Dermis blood vessel endothelial cell (primary cell): ENCODE measurements at regions not wholly inside any gene's neighbourhood (a gene's known extent, or its start where the extent isn't known, plus 50 kb on each side); places are given as distances from the start of the nearest gene placed in this dataset.
"Not testable (repeated sequence)": the region's sequence is repeated elsewhere in the genome, so short reads cannot be mapped to it uniquely, and the experiment has no call there.

Experiments used
- DNase-seq: peaks from one replicate; pipeline ENCODE4 v3.0.0; 2010

- no peak for DNase-seq
Measured at GRCh38 chr5:23994581-23995370, 487.4 kb downstream of the PRDM9 start.

DNA sequence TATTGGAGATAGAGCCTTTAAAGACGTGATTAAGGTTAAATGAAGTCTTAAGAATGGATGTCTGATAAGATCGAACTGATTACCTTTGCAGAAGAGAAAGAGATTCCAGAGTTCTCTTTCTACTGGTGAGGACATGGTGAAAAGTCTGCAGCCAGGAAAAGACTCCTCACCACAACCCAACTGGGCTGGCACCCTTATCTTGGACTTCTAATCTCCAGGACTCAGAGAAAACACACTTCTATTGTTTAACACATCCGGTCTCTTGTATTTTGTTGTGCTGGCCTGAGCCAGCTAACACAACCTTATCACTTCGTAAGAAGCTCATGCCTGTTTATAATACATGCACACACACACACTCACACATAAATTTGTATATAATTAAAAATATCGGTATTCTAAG, 489.1 kb downstream of the PRDM9 start:
- no peak for DNase-seq

DNA sequence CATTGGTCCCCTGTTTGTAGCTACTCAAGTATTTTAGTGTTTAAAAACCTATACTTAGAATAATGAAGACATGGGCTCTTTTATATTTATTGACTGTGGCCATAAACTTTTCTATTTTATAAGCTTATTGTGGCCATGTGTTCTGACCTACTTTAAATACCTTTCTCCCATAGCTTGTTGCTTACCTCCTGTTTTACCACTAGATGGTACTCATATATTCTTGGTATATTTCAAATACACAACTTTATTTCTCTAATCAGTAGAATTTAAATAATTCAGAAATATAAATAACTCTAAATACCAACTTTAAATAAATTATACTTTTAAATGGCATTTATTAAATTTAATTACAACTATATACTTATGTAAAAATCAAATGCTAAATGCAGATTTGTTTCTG, 498.0 kb downstream of the PRDM9 start:
- no peak for DNase-seq

- DNase-seq: not testable (repeated sequence)
Measured at GRCh38 chr5:24017710-24018109, 510.3 kb downstream of the PRDM9 start.

DNA sequence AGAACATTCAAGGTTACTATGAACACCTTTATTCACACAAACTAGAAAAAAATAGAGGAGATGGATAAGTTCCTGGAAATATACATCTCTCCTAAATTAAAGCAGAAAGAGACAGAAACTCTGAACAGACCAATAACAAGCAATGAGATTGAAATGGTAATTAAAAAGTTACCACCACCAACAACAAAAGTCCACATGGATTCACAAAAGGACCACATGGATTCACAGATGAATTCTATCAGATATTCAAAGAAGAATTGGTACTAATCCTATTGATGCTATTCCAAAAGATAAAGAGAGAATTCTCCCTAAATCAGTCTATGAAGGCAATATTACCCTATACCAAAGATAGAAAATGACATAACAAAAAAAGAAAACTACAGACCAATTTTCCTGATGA, 518.9 kb downstream of the PRDM9 start:
- DNase-seq: no peak

DNA sequence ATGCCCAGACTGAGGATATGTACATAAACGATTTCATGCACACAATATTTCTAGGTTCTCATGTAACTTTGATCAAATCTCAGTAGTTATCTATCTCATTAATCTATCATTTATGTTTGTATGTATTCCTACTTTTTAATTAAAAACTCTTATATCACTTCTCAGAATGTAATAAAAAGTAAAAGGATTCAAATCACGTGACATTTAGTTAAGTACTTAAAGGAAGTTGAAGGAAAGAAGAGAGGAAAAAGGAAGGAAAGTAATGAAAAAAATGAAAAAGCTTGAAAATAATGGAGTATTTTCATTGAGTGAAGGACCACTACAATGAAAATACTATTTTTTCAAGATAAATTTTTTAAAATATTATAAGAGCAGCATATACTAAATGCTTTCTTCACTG, 535.3 kb downstream of the PRDM9 start:
- no peak for DNase-seq

DNA sequence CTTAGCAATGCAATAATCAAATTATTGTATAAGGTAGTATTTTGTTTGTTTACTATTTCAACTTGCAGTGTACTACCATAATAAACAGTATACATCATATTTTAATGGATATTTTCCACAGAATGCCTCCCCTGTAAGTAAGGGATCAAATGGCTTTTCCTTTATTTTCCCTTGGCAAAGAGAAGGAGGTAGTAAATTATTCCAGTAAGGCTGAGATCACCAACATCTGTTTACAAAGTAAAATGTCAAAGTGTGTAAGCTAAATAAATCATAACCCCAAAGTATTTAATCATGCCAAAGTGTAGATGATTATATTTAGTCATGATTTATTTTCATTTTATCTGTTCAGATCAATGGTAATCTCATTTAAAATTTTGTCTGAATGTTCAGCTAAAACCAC, 537.6 kb downstream of the PRDM9 start:
- no peak for DNase-seq

- DNase-seq: no peak
Measured at GRCh38 chr5:24053737-24054136, 546.3 kb downstream of the PRDM9 start.

DNA sequence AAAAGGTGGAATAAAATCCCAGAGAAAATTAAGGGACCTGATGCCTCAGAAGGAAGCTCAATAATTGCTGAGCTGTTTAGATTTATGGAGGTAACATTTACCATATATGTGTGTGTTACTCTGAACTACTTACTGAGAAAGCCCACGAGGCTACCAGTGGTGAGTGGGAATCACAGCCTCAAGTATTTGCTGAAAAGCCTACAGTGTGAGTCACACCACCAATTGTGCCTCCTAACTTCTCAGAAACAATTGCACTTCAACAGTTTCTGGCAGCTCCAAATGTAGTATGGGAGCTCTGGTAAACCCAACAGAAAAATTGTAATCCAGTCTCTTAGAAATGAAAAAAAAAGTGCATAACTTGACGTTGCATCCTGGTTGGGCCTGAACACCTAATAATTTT, 551.6 kb downstream of the PRDM9 start:
- DNase-seq: no peak

- DNase-seq: no peak
Measured at GRCh38 chr5:24059716-24060115, 552.3 kb downstream of the PRDM9 start.

DNA sequence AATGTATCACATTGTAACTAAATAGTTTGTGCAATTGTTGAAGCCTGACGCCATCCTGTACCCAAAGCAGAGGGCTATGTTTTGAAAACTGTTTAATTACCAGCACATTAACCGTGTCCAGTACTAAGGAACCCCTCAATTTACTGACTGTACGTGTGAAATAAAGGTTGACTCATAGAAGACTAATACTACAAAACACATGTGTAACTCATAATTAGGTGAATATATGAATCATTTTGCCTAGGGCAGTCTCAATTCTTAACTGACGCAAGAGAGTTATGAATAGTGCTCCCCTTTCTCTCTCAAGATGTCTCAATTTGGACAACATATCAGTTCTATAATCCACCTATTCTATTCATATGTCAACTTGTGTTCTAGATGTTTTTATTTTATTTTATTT, 558.4 kb downstream of the PRDM9 start:
- DNase-seq: no peak

GRCh38 chr5:24067208-24067607, 559.8 kb downstream of the PRDM9 start:
- DNase-seq: no peak

- DNase-seq: no peak
Measured at GRCh38 chr5:24068524-24068923, 561.1 kb downstream of the PRDM9 start.

DNA sequence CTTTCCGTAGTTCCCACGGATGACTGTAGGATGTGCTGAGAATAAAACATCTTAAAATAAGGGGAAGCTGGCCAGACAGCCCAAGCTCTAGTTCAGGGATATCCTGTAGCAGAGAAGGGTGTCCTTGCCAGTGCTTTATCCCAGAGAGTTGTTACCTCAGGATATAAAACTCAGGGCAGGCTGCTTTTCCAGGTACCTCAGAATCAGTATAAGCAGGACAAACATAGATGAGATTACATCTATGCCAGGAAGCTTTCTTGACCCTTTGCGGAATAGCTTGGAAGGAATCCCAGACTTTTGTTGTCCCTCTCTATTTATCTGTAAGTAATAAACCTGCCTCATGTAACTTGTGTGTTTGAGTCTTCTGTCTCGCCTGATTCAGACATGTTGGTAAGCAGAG, 565.7 kb downstream of the PRDM9 start:
- no peak for DNase-seq

- DNase-seq: no peak
Measured at GRCh38 chr5:24080046-24080445, 564.7 kb downstream of the CDH10 start.

- no peak for DNase-seq
Measured at GRCh38 chr5:24094081-24094679, 550.6 kb downstream of the CDH10 start.

DNA sequence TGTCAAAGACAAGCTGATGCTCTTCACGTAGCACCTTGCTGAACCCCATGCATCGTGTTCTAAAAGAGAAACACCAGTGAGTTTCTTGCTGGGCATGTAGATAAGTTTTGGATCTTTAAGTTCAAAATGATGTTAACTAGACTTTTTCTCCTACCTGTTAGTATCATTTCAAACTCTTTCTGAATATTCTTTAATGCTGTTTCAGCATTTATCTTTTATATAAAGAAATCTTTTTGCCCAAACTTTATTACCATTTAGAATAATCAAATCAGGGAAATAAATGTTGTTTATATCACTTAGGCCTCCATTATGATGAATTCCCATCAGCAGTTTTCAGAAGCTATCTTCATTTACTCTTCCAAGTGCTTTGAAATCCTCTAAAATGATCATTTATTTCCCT, 542.8 kb downstream of the CDH10 start:
- DNase-seq: no peak

- DNase-seq: no peak
Measured at GRCh38 chr5:24103451-24104023, 541.2 kb downstream of the CDH10 start.

DNA sequence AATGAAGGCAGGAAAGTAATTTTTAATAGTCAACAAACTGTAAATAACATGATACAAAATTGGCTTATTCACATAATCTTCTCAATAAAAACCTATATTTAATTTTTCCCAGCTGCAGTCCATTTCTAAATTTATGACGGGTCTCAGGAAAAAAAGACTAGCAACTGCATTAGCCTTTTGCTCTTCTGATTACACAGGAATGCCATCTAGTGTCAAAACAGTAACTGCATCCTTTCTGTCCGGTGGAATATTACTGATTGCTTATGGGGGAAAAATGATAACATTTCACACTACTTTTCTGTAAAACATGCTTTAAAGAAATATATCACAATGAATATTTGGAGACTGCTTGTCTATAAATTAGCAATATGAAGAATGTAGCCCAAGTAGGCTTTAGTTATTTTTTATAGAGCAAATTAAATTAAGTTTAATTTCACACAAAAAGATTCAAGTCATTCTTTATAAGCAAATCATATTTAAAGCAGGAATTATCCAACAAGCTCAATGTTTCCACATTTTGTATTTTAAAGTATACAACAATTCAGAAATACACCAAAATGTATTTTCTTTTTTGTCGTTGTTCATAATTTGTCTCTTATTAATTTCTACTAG, 534.7 kb downstream of the CDH10 start:
- DNase-seq: no peak

DNA sequence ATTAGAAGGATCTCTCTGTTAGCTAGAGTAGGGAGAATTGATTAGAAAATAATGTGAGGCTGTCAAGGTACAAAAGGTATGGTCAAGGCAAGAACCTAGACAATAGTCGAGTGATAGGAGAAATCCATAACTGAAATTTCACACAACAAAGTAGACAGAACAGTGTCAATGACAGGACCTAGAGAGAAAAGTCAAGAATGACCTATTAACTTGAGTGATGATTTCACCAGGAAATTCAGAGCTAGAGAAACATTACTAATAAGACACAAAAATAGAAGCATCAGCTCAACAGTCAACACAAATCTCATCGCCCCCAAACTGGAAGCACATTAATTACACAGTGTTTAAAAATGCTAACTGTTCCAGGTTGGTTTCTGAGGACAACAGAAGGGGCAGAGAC, 532.4 kb downstream of the CDH10 start:
- DNase-seq: no peak

- DNase-seq: no peak
Measured at GRCh38 chr5:24118351-24118750, 526.4 kb downstream of the CDH10 start.

GRCh38 chr5:24135536-24135935, 509.2 kb downstream of the CDH10 start:
- no peak for DNase-seq

DNA sequence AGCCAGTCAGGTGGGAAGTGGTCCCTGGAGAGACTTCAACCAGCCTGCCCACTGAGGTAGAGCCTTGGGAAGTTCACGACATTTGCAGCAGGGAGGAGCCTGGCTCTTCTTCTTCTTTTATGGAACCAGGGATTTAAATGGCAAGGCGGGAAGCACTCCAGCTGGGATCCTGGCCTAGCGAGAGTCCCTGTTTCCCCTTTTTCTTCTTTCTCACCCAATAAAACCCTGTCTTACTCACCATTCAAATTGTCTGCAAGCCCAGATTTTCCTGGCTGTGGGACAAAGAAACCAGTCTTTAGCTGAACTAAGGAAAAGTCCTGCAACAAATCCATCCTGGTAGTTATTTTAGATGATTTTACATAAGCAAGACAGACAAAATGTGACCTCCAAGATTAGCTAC, 503.7 kb downstream of the CDH10 start:
- no peak for DNase-seq

DNA sequence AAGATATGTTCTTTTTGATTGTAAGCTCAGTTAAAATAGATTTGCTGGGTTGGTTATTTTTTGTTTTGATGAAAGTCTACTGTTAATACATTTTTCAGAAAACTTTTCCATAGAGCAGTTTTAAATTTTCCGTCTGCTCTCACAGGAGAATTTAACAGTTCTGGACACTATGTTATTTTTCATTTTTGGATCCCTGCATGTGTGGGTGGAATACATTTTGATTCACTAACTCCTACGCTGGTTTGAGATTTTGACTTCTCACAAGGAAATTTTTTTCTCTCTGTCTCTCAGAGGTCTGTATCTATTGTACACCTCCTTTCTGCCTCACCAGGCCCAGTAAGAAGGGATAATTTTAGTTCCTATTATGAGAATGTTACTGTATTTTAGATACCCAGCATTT, 502.4 kb downstream of the CDH10 start:
- no peak for DNase-seq
